Suppressor macrophage (primary cell): ENCODE measurements at regions not wholly inside any gene's neighbourhood (a gene's known extent, or its start where the extent isn't known, plus 50 kb on each side); places are given as distances from the start of the nearest gene placed in this dataset.
A peak's percentile ranks its signal among the peaks of the same experiment; 100 is the strongest.
"Not testable (repeated sequence)": the region's sequence is repeated elsewhere in the genome, so short reads cannot be mapped to it uniquely, and the experiment has no call there.

Experiments
- DNase-seq, 4 experiments: peaks; one replicate each; pipeline ENCODE4 v3.0.0-alpha.2; 2020 to 2022

DNA sequence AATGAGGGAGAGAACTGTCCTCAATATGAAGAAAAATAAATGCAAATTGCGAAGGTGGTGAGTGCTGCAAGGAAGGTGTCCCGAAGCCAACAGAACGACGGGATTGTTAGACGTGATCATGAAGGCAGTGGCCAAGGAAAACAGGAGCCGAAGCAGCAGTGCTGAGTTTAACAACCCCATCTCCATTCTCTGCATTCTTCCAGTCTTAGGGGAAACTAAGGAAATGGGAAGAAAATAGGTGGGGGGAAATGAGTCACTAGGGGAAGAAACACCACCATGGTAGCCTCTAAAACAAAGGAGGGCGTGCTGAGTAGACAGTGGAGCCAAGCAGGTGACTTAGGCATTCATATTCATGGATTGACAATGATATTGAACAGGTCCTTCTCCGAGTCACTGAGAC, 192.2 kb upstream of the AKR1E2 start:
- no peak for DNase-seq

DNA sequence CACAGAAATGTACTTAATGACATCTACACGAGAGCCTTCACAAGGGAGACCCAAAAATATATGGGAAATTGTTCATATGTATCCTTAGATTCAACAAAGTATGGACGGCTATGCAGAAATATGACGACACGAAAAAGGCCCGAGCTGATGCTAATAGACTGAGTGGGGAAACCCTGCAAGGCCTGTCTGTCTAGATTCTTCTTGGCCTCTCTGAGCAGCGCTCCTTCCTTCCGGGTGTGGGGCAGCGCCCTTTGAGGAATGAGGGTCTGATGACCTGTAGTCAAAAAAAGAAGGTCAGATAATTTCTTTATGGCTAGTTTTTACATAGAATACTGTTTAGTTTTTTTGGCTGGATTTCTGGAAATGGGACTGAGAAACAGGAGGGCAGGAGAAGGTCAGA, 192.8 kb upstream of the AKR1E2 start:
- no peak for DNase-seq

DNA sequence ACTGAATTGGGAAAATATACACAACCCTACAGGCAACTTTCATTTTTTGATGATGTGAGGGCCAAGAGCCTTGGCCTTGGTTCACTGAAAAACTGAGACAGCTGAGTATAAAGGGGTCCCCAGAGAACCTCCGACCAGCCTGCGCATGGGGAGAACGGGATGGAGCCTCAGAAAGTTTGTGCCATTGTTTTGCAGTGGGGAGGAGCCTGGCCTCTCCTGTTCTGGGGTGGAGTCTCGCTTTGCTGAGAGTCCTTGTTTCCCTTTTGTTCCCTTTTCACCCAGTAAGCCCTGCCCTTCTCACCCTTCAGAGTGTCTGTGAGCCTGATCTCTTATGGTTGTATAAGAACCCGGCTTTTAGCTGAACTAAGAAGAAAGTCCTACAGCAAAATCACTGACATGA, 193.2 kb upstream of the AKR1E2 start:
- no peak for DNase-seq

DNA sequence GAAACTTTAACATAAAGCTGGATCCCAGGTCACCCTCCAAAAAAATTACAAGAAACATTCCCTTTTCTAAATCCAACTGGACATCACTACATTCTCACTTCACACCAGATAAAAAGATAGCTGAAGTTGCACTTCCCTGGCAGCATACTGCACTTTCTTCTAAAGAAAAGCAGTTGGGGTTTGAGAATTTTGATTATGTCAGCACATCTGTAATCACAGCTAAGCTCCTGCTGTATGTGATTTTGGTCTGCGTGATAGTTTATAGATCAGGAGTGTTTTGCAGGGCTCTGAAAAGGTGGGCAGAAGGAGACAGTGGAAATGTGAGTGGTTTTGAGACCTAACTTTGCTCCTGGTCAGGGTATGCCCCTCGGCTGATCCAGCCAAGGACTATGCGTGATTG, 199.1 kb upstream of the AKR1E2 start:
- DNase-seq, result no peak

DNA sequence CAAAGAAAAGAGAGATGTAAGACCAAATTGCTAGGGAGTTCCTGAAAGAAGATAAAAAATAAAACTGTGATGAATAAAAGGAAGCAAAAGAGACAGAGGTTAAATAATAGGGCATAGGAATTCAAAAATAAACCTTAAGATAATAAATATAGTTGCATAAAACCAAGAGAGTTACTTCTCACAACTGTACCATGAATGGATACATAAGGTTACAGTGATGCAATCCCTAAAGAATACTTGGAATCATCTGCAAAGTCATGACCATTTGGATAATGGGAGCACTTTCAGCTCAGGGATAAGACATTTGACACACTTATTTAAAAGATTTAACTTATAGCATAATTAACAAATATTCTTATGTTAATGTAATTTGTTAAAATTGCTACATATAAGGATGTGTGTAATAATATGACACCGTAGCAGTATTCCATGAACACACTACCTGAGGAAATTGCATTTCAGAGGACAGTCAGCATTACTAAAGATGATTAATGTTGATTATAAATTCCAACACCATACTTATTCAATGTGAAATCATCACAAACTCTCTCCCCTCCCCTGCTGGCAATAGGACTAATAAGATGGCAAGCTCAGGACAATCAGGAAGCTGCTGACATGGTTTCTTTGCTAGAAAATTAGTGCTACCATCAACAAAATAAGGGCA, 202.1 kb upstream of the AKR1E2 start:
- DNase-seq, result no peak

DNA sequence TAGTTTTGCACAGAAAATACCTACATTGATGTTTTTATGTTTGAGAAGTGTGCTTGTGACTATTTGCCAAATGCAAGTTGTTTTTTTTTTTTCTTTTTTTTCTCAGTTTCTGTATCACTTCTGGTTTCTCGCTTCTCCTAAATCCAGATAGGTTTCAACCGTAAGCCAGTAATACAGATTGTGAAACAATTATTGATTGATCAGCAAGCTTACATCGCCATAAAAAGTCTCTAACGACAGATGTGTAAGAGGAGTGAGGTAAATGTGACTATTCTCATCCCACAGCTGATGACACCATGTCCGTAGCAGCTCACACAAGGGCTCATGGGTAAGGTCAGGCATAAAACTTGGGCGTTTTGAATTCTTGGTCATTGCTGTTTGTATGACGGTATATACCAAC, 202.8 kb upstream of the AKR1E2 start:
- DNase-seq, result no peak

DNA sequence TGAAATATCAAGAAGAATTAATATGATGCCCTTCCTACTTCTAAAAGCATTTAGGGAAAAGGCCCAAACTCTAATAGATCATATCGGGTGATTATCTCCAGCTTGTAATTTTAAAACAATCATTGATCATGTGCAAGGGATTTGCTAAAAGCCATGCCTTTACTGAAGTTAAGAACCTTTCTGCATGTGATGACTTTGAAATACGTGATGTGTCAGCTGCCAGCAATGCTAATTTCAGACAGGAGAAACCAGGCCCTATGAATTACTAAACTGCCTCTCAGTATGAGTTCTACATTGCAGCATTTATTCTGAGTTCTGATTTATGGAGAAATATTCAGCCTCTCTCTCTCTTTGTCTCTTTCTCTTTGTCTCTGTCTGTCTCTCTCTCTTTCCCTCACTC, 203.6 kb upstream of the AKR1E2 start:
- DNase-seq, result no peak

DNA sequence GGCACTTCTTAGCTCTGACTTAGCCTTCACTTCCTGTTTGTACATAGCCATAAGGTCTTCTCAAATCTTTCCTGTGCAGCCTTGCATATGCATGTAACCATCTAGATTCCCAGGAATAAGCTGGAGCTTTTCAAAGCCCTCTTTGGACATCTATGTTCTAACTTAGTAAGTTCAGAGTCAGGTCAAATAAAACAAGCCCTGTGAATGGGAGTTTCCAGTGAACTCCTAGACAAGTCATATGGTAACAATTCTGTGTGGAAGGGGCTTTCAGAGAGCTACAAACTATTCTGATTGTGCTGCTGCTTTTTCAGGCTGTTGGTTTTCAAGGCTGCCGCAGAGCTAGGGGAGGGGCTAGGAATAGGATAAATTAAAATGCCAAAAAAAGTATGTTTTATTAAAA, 208.4 kb upstream of the AKR1E2 start:
- DNase-seq, result no peak

DNA sequence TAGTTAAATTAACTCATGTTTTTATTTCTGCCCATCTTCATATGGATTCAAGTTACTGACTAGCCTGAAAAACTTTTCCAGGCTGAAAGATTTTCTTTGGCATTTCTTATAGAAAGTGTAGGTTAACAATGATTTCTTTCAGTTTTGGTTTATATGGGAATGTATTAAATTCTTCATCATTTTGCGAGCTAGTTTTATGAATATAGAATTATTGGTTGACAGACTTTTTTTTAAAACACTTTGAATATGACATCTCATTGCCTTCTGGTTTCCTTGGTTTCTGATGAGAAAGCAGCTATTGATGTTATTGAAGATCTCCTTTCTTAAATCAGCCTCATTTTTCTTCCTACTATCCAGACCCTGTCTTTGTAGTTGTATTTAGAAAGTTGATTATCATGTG, 211.0 kb upstream of the AKR1E2 start:
- no peak for DNase-seq

DNA sequence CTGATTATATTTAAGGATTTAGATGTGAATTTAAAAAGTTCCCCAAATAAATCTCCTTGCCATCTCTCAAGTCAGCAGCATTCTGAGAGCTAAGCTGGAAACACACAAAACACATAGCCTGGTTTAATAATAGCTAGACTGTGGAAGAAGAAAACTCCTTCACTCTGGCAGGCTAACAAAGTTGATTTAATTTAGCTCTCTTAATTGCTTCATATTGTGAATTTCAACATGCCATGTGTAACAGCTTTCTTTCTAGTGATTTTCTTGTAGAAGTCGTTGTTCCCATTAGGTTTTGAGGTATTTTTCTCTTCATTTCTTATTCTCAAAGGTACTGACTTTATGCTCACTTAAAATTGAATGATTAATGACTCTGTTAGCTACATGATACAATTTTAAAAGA, 216.8 kb upstream of the AKR1E2 start:
- no peak for DNase-seq

DNA sequence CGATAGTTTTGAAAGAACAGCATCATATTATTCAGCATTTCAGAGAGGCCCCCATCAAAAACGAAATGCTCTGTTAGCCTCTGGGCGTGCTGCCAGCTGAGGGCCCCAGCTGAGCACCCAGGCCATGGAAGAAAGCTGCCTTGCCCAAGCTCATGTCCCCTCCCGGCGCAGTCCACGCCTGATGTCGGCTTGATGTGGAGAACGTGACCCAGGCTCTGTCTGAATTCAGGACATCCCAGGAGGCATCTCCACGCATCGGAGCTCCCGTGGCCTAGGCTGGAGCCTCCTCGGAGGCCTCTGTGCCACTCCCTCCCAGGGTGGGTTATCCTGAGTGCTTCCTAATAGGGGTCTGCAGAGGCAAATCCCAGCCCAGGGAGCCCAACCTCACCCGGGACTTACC, 218.3 kb upstream of the AKR1E2 start:
- no peak for DNase-seq

DNA sequence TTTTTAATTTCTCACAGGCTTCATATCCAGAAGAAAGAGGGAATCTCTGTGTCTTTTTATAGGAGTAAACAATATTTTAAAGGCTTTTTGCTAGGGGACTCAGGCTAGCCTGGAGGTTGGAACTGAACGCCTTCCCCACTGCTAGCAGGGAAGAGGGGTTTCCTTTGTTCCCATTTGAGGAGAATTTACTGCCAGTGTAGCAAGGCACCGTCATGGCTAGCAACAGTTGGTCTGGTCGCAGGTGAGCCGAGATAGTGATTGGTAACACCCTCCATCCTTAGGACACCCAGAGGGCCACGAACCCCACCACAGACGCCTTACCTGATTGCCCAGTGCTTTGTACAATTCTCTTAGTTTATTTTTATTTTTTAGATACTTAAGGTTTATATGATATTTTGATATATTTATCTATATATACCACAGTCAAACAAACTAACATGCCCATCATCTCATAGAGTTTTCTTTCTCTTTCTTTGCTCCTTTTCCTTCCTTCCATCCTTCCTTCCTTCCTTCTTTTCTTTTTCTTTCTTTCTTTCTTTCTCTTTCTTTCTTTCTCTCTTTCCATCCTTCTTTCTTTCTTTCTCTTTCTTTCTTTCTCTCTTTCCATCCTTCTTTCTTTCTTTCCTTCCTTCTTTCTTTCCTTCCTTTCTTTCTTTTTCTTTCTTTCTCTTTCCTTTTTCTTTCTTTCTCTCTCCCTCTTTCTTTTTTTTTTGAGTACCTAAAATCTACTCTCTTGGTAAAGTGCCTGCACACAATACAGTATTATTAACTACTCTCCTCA, 219.0 kb upstream of the AKR1E2 start:
- DNase-seq, result no peak

DNA sequence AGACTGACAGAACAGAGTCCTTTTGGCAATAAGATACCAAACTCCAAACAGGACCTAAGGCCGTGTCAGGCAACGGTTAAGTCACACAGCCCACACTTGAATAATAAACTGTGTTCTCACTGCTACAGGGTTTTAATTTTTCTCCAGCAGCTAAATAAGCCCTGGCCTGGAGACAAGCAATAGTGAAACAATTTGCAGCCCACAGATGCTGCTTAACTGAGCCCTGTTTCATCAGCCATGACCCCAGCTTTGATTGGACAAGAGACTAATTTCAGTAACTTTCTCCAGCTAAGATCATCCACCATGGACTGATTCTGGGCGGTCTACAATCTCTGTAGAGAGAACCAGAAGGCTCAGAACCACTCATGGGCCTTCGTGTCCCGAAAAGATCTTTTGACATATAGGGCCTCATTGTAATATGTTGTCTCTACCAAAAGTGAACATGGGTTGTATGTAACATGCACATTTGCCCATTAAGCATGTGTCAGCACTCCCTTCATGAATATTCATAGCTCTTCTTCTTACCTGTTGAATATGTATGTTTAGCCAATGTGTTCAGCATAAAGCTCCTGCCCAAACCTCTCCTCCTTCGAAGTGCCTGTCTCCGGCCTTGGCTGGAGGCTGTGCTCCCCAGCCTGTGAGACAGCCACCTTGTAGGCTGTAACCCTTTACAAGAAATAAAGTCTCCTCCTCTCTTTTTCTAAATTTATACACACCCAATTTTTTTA, 223.1 kb upstream of the AKR1E2 start:
- no peak for DNase-seq

DNA sequence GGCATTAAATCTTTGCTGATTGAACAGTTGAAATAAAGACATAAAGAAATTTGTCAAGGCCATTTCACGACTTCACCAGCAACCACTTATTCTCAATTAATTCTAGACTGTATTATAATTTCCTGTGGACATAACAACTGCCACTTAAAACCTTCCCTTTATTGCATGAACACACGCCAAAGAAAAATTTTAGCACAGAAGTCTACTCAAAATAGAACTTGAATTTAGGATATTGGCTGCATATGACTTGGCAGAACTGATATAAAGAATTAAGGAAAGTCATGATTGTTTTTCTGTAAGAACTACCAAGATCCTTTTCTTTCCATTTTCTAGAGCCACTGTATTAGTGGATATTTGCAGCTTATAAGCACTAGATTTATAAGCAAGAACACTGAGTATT, 226.5 kb upstream of the AKR1E2 start:
- DNase-seq, result no peak

DNA sequence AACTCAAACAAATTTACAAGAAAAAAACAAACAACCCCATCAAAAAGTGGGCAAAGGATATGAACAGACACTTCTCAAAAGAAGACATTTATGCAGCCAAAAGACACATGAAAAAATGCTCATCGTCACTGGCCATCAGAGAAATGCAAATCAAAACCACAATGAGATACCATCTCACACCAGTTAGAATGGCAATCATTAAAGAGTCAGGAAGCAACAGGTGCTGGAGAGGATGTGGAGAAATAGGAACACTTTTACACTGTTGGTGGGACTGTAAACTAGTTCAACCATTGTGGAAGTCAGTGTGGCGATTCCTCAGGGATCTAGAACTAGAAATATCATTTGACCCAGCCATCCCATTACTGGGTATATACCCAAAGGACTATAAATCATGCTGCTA, 228.1 kb upstream of the AKR1E2 start:
- DNase-seq, result not testable (repeated sequence)

DNA sequence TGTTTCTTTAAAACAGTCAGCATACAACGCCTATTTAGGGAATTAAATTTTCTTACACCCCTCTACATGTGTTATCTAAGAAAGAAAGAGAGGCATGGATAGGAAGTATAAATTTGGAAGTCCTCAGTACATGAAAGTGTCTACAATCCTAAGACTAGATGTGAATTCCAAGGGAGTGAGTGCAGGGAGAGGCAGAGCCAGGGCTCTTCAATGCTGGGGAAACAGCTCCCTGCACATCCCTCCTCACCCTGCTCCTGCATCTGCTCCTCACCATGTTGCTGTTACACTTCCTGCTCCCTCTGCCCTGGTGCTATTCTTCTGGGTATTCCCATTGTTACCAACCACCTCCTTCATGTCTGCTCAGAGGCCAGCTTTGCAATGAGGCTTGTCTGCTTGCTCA, 229.1 kb upstream of the AKR1E2 start:
- no peak for DNase-seq

DNA sequence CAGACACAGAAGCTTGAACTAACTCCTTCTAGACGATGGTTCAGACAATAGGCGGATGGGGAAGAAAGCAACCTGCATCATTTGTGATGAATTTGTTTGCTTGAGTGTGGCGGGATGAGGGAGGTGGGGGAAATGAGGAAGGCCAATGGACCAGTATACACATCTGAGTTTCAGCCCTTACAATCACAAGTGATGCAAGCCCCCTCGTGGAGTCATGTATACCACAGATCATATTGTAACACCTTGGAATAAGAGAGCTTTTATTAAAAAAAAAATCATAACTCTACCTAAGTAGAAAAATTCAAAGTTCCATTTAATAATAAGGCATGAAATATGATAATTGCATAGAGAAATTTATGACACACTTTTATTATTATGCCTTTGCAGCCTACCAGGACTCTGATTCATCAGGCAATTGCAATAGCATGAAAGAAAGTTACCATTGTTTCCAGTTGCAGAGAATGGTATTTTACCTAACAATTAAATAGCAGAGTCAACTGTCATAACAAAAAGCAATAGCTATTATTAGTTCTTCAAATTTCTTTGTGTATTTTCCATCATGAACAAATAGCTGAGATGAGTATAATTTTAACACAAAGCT, 230.2 kb upstream of the AKR1E2 start:
- no peak for DNase-seq

DNA sequence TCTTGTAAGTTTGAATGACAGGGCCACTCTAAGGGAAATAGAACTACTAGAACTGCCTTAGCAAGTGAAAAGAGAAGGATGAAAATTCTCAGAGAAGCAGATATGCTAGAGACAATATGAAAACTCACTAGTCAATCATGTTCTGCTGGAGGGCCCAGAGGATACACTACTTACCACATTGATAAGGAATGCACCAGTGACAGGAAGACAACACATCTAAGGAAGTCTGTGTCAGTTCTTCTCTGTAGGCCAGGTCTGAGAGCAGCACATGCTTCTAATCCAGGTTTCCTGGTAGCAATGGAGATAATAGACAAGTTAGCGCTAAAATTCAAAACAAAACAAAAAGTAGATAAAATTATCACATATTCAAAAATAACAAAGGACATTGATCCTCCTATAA, 235.2 kb upstream of the AKR1E2 start:
- DNase-seq, result no peak

DNA sequence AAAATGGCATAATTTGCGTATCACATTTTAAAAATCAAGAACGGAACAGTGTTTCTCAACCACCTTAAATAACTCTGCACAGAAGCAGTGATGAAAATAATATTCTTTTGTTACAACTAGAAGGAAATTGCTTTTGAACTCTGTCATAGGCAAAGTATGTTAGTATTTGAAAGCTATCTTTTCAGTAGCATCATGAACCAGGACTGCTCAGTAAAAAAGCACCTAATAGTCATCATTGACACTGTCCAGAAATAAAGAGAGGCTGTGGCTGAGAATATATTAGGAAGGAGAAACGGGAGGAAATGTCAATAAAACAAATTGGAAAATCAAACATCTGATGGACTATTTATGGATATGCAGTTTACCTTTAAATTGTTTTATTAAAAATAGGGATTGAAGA, 237.2 kb upstream of the AKR1E2 start:
- DNase-seq, result no peak

DNA sequence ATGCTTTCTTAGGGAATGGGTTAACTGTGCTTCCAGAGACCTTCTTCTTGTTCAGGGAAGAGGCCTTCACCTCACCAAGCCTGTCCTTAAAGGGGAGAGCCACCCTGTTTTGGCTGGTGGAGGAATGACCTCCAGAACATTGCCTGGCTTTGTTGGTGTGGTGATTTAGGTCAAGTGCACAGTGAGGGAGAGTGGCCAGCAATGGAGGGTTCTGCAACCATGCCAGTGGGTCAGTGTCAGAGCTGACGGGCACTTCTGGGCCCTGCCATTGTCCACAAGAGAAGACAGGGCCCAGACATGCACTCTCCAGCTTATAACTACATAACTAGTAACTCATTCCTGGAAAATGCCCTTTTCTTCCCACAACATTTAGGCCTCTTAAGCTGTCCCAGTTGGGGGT, 238.5 kb upstream of the AKR1E2 start:
- DNase-seq, result no peak

DNA sequence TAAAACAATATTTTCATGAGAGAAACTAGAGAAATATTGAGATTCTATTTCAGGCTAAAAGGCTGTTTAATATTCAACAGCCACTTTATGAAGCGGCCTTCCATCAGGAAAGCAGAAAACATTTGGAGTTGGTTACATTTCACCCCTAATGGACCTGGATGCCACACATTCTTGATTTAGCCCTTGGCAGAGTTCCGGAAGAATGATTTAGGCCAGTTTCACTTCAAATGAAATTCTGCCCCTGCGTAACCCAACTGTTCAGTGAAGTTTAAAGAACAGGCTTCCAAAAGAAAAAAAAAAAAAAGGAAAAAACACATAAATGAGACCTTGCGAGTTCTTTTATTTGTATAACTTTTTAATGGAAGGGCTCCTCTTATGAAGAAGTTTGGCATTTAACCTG, 239.2 kb upstream of the AKR1E2 start:
- DNase-seq, result no peak

DNA sequence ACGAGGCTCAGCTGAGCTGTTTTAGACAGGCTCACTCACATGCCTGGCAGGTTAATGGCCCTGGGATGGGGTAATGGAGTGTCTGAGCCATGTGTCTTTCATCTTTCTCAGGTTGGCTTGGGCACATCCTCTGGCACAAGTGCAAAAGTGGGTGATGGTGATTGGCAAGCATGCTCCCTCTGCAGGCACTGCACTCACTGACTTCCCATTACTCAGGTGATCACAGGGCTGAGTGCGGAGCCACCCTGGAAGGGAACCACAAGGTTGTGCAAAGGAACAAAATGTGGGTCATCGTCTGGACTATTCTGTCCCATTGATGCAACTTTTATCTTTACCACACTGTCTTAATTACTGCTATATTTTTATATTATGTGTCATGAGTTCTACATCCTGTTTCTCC, 244.1 kb upstream of the AKR1E2 start:
- no peak for DNase-seq

DNA sequence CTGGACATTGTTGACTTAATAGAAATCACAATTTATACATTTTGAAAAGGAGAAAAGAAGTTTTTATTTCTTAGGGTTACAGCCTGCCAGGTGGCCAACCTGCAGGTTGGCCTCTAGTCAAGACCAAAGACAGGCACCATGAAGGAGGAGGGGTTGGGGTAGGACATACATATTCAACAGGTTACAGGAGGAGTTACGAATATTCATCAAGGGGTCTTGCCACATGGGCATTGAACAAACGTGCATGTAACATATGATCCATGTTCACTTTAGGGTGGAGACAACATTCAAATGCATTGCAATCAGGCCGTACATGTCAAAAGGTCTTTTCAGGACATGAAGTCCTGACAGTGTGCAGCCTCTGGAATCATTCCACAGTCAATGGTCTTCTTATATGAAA, 246.2 kb upstream of the AKR1E2 start:
- DNase-seq, result no peak

DNA sequence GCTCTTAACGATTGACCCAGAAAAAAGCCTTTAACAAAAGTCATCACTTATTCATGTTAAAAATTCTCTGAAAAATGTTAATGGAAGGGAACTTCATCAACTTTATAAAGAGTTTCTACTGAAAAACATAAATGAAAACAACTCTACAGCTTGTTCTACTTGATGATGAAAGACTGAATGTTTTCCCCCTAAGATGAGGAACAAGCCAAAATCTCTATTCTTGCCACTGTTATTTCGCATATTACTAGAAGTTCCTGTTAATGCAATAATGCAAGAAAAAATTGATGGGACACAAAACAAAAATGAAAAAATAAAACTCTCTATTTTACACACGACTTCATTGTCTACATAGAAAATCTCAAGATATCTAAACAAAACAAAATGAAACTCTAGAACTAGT, 249.8 kb upstream of the AKR1E2 start:
- DNase-seq, result peak in 2 of 4 experiments; percentile 30 to 51
